ENCODE measurements at regions not wholly inside any gene's neighbourhood (a gene's known extent, or its start where the extent isn't known, plus 50 kb on each side); places are given as distances from the start of the nearest gene placed in this dataset.

GRCh38 chr5:124552526-124552925 lies 193.9 kb downstream of the ZNF608 start:
- TF ChIP-seq CTCF (IDR thresholded peaks at IDR 0.05), result no peak
- TF ChIP-seq ZFX (IDR thresholded peaks at IDR 0.05; ENCODE audit: borderline replicate concordance), result no peak
- H3K27ac ChIP-seq, result no peak overlapping the region

- H3K27ac ChIP-seq, result no peak overlapping the region
- no peak for TF ChIP-seq ZFX (IDR thresholded peaks at IDR 0.05; ENCODE audit: borderline replicate concordance)
- TF ChIP-seq CTCF (IDR thresholded peaks at IDR 0.05), result no peak
Measured at GRCh38 chr5:124551939-124552279, 194.5 kb downstream of the ZNF608 start.

- TF ChIP-seq CTCF (IDR thresholded peaks at IDR 0.05) (no peak), ZFX (IDR thresholded peaks at IDR 0.05; ENCODE audit: borderline replicate concordance) (no peak)
- no peak overlapping the region for H3K27ac ChIP-seq
Measured at GRCh38 chr5:124550731-124551130, 195.7 kb downstream of the ZNF608 start.

- H3K27ac ChIP-seq, result no peak overlapping the region
- no peak for TF ChIP-seq ZFX (IDR thresholded peaks at IDR 0.05; ENCODE audit: borderline replicate concordance)
- TF ChIP-seq CTCF (IDR thresholded peaks at IDR 0.05), result no peak
Measured at GRCh38 chr5:124549891-124550436, 196.5 kb downstream of the ZNF608 start.

GRCh38 chr5:124546643-124547042 lies 199.8 kb downstream of the ZNF608 start:
- TF ChIP-seq ZFX (IDR thresholded peaks at IDR 0.05; ENCODE audit: borderline replicate concordance) (no peak), CTCF (IDR thresholded peaks at IDR 0.05) (no peak)
- H3K27ac ChIP-seq, result no peak overlapping the region

GRCh38 chr5:124544366-124545055 lies 201.9 kb downstream of the ZNF608 start:
- TF ChIP-seq CTCF (IDR thresholded peaks at IDR 0.05) (no peak), ZFX (IDR thresholded peaks at IDR 0.05; ENCODE audit: borderline replicate concordance) (no peak)
- H3K27ac ChIP-seq, result no peak overlapping the region

GRCh38 chr5:124538931-124539330 lies 207.5 kb downstream of the ZNF608 start:
- TF ChIP-seq ZFX (IDR thresholded peaks at IDR 0.05; ENCODE audit: borderline replicate concordance), result no peak
- no peak for TF ChIP-seq CTCF (IDR thresholded peaks at IDR 0.05)
- H3K27ac ChIP-seq, result no peak overlapping the region

Data from 22Rv1 (cell line).